Hepatocyte (in vitro differentiated cells): ENCODE measurements at regions not wholly inside any gene's neighbourhood (a gene's known extent, or its start where the extent isn't known, plus 50 kb on each side); places are given as distances from the start of the nearest gene placed in this dataset.

Source experiments
- DNase-seq: peaks from one replicate; pipeline ENCODE4 v3.0.0-alpha.2; 2016; ENCODE audit warnings: low spot score
- H2AFZ ChIP-seq: fragments of 200-600 bp; sonication (generic); 2 replicates; pipeline ENCODE4 v1.6.0; 2016; ENCODE audit warnings: antibody characterized with exemption, mild to moderate bottlenecking
- H3K27ac ChIP-seq: fragments of 200-600 bp; sonication (generic); 2 replicates; pipeline ENCODE4 v1.5.1; 2016; ENCODE audit warnings: mild to moderate bottlenecking
- H3K27me3 ChIP-seq: fragments of 200-600 bp; sonication (generic); 2 replicates; pipeline ENCODE4 v1.6.1; 2016
- H3K36me3 ChIP-seq: fragments of 200-600 bp; sonication (generic); replicated peaks from 2 replicates; pipeline ENCODE4 v1.5.1; 2016; ENCODE audit warnings: low read depth; ENCODE audit not compliant: insufficient read depth
- H3K4me1 ChIP-seq: fragments of 200-600 bp; sonication (generic); 2 replicates; pipeline ENCODE4 v1.5.1; 2016; ENCODE audit warnings: mild to moderate bottlenecking, moderate library complexity; ENCODE audit not compliant: insufficient read depth
- H3K4me2 ChIP-seq: fragments of 200-600 bp; sonication (generic); 2 replicates; pipeline ENCODE4 v1.6.0; 2016
- H3K4me3 ChIP-seq: fragments of 200-600 bp; sonication (generic); 2 replicates; pipeline ENCODE4 v1.5.1; 2016; ENCODE audit warnings: mild to moderate bottlenecking
- H3K79me2 ChIP-seq: fragments of 200-600 bp; sonication (generic); 2 replicates; pipeline ENCODE4 v1.6.0; 2017; ENCODE audit warnings: mild to moderate bottlenecking
- H3K9me2 ChIP-seq: fragments of 200-600 bp; sonication (generic); replicated peaks from 2 replicates; pipeline ENCODE4 v1.6.0; 2017; ENCODE audit warnings: mild to moderate bottlenecking; ENCODE audit not compliant: insufficient read depth
- H3K9me3 ChIP-seq: fragments of 200-600 bp; sonication (generic); 2 replicates; pipeline ENCODE4 v1.5.1; 2016; ENCODE audit warnings: low read depth, mild to moderate bottlenecking
- H4K20me1 ChIP-seq: fragments of 200-600 bp; sonication (generic); 2 replicates; pipeline ENCODE4 v1.6.0; 2016; ENCODE audit warnings: mild to moderate bottlenecking; ENCODE audit not compliant: insufficient read depth, poor library complexity, severe bottlenecking
- CTCF ChIP-seq: fragments of 200-600 bp; sonication (generic); IDR thresholded peaks from 2 replicates; pipeline ENCODE4 v1.5.1; 2016; ENCODE audit warnings: antibody characterized with exemption, mild to moderate bottlenecking; ENCODE audit not compliant: poor library complexity
- EZH2 ChIP-seq: fragments of 200-600 bp; sonication (generic); IDR thresholded peaks from 2 replicates; pipeline ENCODE4 v1.6.1; 2016; ENCODE audit warnings: antibody characterized with exemption, mild to moderate bottlenecking, borderline replicate concordance
- EZH2phosphoT487 ChIP-seq: fragments of 200-600 bp; sonication (generic); IDR thresholded peaks from one replicate; pipeline ENCODE4 v1.6.1; 2018; ENCODE audit warnings: antibody characterized with exemption, mild to moderate bottlenecking, low read depth, moderate library complexity; ENCODE audit not compliant: unreplicated experiment, severe bottlenecking
- WGBS: methylation state at CpG from one replicate; pipeline ENCODE4 v1.1.6; 2016; ENCODE audit warnings: low lambda C conversion rate; ENCODE audit errors: missing lambda C conversion rate; 5-methylcytosine and 5-hydroxymethylcytosine counted together

GRCh38 chr18:51724790-51725721, 527.6 kb upstream of the MEX3C start:
- Histone ChIP-seq H3K27ac (no peak overlapping the region), H3K9me3 (no peaks in the 10 kb centered on the region), H3K9me2 (no peaks in the 10 kb centered on the region), H3K4me2 (no peak overlapping the region), H3K36me3 (no peaks in the 10 kb centered on the region), H3K4me3 (no peak overlapping the region), H4K20me1 (no peaks in the 10 kb centered on the region), H2AFZ (no peak overlapping the region), H3K4me1 (no peaks in the 10 kb centered on the region), H3K79me2 (no peaks in the 10 kb centered on the region), H3K27me3 (no peaks in the 10 kb centered on the region)
- TF ChIP-seq CTCF (no peak), EZH2 (no peak), EZH2phosphoT487 (no peak)
- peak; percentile 9 for DNase-seq
- WGBS = 72% methylated on average over 9 of the region's 9 CpGs

GRCh38 chr18:51726614-51727013, 529.1 kb upstream of the MEX3C start:
- no peaks in the 10 kb centered on the region for H3K79me2 ChIP-seq
- H3K9me3 ChIP-seq = no peaks in the 10 kb centered on the region
- H4K20me1 ChIP-seq = no peaks in the 10 kb centered on the region
- 92% methylated on average over 2 of the region's 2 CpGs for whole genome bisulfite sequencing
- no peak for DNase-seq
- H3K4me2 ChIP-seq = no peak overlapping the region
- H3K4me3 ChIP-seq = no peak overlapping the region
- H3K9me2 ChIP-seq = no peaks in the 10 kb centered on the region
- H3K36me3 ChIP-seq = no peaks in the 10 kb centered on the region
- no peaks in the 10 kb centered on the region for H3K27me3 ChIP-seq
- no peak overlapping the region for H3K27ac ChIP-seq
- TF ChIP-seq EZH2 = no peak
- no peak for TF ChIP-seq EZH2phosphoT487
- TF ChIP-seq CTCF = no peak
- no peaks in the 10 kb centered on the region for H3K4me1 ChIP-seq
- no peak overlapping the region for H2AFZ ChIP-seq

- no peak overlapping the region for H2AFZ ChIP-seq
- H3K4me3 ChIP-seq = no peak overlapping the region
- no peaks in the 10 kb centered on the region for H3K9me2 ChIP-seq
Measured at GRCh38 chr18:51727780-51728179, 530.3 kb upstream of the MEX3C start.

GRCh38 chr18:51731070-51731469, 533.6 kb upstream of the MEX3C start:
- no peaks in the 10 kb centered on the region for H3K9me3 ChIP-seq
- H3K27me3 ChIP-seq = no peaks in the 10 kb centered on the region
- TF ChIP-seq EZH2phosphoT487 = no peak
- no peaks in the 10 kb centered on the region for H3K79me2 ChIP-seq
- no peak overlapping the region for H3K4me3 ChIP-seq
- no peaks in the 10 kb centered on the region for H3K36me3 ChIP-seq
- no peak overlapping the region for H3K4me2 ChIP-seq
- H3K4me1 ChIP-seq = no peaks in the 10 kb centered on the region
- H3K27ac ChIP-seq = no peak overlapping the region
- 75% methylated on average over 4 of the region's 4 CpGs for WGBS
- no peaks in the 10 kb centered on the region for H3K9me2 ChIP-seq
- H4K20me1 ChIP-seq = no peaks in the 10 kb centered on the region
- no peak overlapping the region for H2AFZ ChIP-seq
- DNase-seq = no peak

More at GRCh38 chr18:51727780-51728179, 530.3 kb upstream of the MEX3C start:
- no peaks in the 10 kb centered on the region for H4K20me1 ChIP-seq
- no peaks in the 10 kb centered on the region for H3K27me3 ChIP-seq
- no peak for TF ChIP-seq EZH2phosphoT487
- no peaks in the 10 kb centered on the region for H3K4me1 ChIP-seq
- no peaks in the 10 kb centered on the region for H3K79me2 ChIP-seq
- no peaks in the 10 kb centered on the region for H3K36me3 ChIP-seq
- no peak overlapping the region for H3K4me2 ChIP-seq
- H3K27ac ChIP-seq = no peak overlapping the region
- no peak for DNase-seq
- H3K9me3 ChIP-seq = no peaks in the 10 kb centered on the region
